HCT116 (cell line): ENCODE measurements at regions not wholly inside any gene's neighbourhood (a gene's known extent, or its start where the extent isn't known, plus 50 kb on each side); places are given as distances from the start of the nearest gene placed in this dataset.
A peak's percentile ranks its signal among the peaks of the same experiment; 100 is the strongest.

Experiments
- CEBPB ChIP-seq: IDR thresholded peaks from 2 replicates; pipeline ENCODE4 v1.6.1; 2012; ENCODE audit warnings: low read depth
- CTCF ChIP-seq, 3 experiments: fragments of 200-600 bp in 1 of 3; sonication (generic) in 1 of 3; IDR thresholded peaks in 2 of 3; conservative IDR thresholded peaks in 1 of 3; 2 replicates each; pipeline ENCODE4 v1.5.1; 2012 to 2017; ENCODE audit warnings: low read depth in 2 of 3, low read length in 2 of 3, antibody characterized with exemption in 1 of 3, borderline replicate concordance in 1 of 3, control low read depth in 1 of 3, mild to moderate bottlenecking in 1 of 3, mixed read lengths in 1 of 3, mixed run types in 1 of 3, moderate library complexity in 1 of 3; ENCODE audit not compliant: insufficient read depth in 1 of 3
- EZH2 ChIP-seq: fragments of 200-600 bp; sonication (generic); IDR thresholded peaks from 2 replicates; pipeline ENCODE4 v1.6.1; 2017; ENCODE audit warnings: antibody characterized with exemption, mixed run types
- JUND ChIP-seq: IDR thresholded peaks from 2 replicates; pipeline ENCODE4 v1.6.1; 2012
- MAX ChIP-seq: IDR thresholded peaks from 2 replicates; pipeline ENCODE4 v1.6.1; 2012
- POLR2A ChIP-seq: IDR thresholded peaks from 2 replicates; pipeline ENCODE4 v1.7.0; 2011; ENCODE audit warnings: borderline replicate concordance; ENCODE audit not compliant: insufficient read depth, insufficient read length; ENCODE audit errors: extremely low read depth
- POLR2AphosphoS5 ChIP-seq: IDR thresholded peaks from 2 replicates; pipeline ENCODE4 v1.6.1; 2011; ENCODE audit warnings: mild to moderate bottlenecking, low read depth, low read length, moderate library complexity
- RAD21 ChIP-seq: IDR thresholded peaks from 2 replicates; pipeline ENCODE4 v1.6.1; 2012; ENCODE audit warnings: low read depth, mild to moderate bottlenecking
- SP1 ChIP-seq: IDR thresholded peaks from 2 replicates; pipeline ENCODE4 v1.6.1; 2012; ENCODE audit warnings: low read depth
- TCF7L2 ChIP-seq: IDR thresholded peaks from 2 replicates; pipeline ENCODE4 v1.7.0; 2011; ENCODE audit warnings: borderline replicate concordance, inconsistent platforms; ENCODE audit not compliant: insufficient read depth, insufficient read length; ENCODE audit errors: extremely low read depth
- TF ChIP-seq, protein P1 (sequence below): IDR thresholded peaks from 2 replicates; pipeline ENCODE4 v1.6.1; 2011; ENCODE audit warnings: mild to moderate bottlenecking, low read length, moderate library complexity; ENCODE audit not compliant: insufficient replicate concordance; ENCODE audit errors: extremely low read depth
- TF ChIP-seq, protein P2 (sequence below): IDR thresholded peaks from 2 replicates; pipeline ENCODE4 v1.6.1; 2012

GRCh38 chr14:43894534-43894933 lies 612.5 kb downstream of the FSCB start:
- TF ChIP-seq POLR2A (no peak), RAD21 (0 out of 2 replicates have a peak, but pooled peaks have one; percentile 8), MAX (no peak), CTCF (IDR thresholded peaks at IDR 0.05 in 2 of 3, conservative IDR thresholded peaks at IDR 0.05 in 1 of 3; ENCODE audit: borderline replicate concordance in 1 of 3, insufficient read depth in 1 of 3, low read depth in 2 of 3, low read length in 2 of 3) (peak in 2 of 3 experiments; percentile 41 to 70; a peak in 4 of 6 replicates), EZH2 (no peak), POLR2AphosphoS5 (no peak), TCF7L2 (no peak), SP1 (no peak), JUND (no peak), CEBPB (no peak)
- TF ChIP-seq, protein P1, sequence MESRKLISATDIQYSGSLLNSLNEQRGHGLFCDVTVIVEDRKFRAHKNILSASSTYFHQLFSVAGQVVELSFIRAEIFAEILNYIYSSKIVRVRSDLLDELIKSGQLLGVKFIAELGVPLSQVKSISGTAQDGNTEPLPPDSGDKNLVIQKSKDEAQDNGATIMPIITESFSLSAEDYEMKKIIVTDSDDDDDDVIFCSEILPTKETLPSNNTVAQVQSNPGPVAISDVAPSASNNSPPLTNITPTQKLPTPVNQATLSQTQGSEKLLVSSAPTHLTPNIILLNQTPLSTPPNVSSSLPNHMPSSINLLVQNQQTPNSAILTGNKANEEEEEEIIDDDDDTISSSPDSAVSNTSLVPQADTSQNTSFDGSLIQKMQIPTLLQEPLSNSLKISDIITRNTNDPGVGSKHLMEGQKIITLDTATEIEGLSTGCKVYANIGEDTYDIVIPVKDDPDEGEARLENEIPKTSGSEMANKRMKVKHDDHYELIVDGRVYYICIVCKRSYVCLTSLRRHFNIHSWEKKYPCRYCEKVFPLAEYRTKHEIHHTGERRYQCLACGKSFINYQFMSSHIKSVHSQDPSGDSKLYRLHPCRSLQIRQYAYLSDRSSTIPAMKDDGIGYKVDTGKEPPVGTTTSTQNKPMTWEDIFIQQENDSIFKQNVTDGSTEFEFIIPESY, result no peak
- TF ChIP-seq, protein P2, sequence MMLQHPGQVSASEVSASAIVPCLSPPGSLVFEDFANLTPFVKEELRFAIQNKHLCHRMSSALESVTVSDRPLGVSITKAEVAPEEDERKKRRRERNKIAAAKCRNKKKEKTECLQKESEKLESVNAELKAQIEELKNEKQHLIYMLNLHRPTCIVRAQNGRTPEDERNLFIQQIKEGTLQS, result no peak
